Pancreas (tissue), 10 donors: ENCODE measurements at regions not wholly inside any gene's neighbourhood (a gene's known extent, or its start where the extent isn't known, plus 50 kb on each side); places are given as distances from the start of the nearest gene placed in this dataset.

Experiments used
- ATAC-seq, 4 donors: fragments of 200-7000 bp; cut with Tn5 transposase; one replicate each; pipeline versions ENCODE4 v1.8.0 to v1.9.1; 2020; ENCODE audit warnings: mild to moderate bottlenecking in 4 of 4, moderate library complexity in 4 of 4
- DNase-seq, 6 donors: peaks; one replicate each; pipeline ENCODE4 v3.0.0-alpha.2; 2020
- FAIRE-seq: peaks from 2 replicates; lab custom pipeline; 2012; peaks lifted over from hg19 to GRCh38; lab: Jason Lieb, UNC
- H3K27ac ChIP-seq, 4 donors: fragments of 200-600 bp; sonication (generic); 1 replicate in 3 of 4; 2 replicates in 1 of 4; pipeline versions ENCODE4 v1.5.0 to v1.8.0; 2020
- H3K27me3 ChIP-seq, 4 donors: fragments of 200-600 bp; one replicate each; pipeline ENCODE4 v1.8.0; 2021
- H3K36me3 ChIP-seq, 3 donors: fragments of 200-600 bp; sonication (generic) in 1 of 3; one replicate each; pipeline versions ENCODE4 v1.5.0 to v1.8.0; 2020 to 2021
- H3K4me1 ChIP-seq, 3 donors: fragments of 200-600 bp; one replicate each; pipeline ENCODE4 v1.8.0; 2021
- H3K4me3 ChIP-seq, 4 donors: fragments of 200-600 bp; sonication (generic) in 2 of 4; one replicate each; pipeline versions ENCODE4 v1.5.0 to v1.8.0; 2020 to 2021
- H3K9me3 ChIP-seq, 4 donors: fragments of 200-600 bp; one replicate each; pipeline ENCODE4 v1.8.0; 2021
- WGBS, 2 donors: extraction: QIAGEN DNeasy Blood & Tissue Kit; methylation state at CpG; one replicate each; pipeline ENCODE4 v1.1.7; 2013; 5-methylcytosine and 5-hydroxymethylcytosine counted together
- intact Hi-C, 3 donors: fragments of 100-400 bp; cut with DNase I; formaldehyde crosslinking; loops; one replicate each; pipeline versions ENCODE4 v1.11.1 to v1.14.2; 2022
- TF ChIP-seq, protein P1 (sequence below), 4 donors: fragments of 200-600 bp; sonication (generic) in 3 of 4; IDR thresholded peaks; one replicate each; pipeline versions ENCODE4 v1.5.0 to v1.8.0; 2021; ENCODE audit warnings: antibody characterized with exemption in 4 of 4
- donor health status: healthy with polysubstance abuse.
- donor health status: DM: no; HTN: no; CAD: no; lungs with moderate emphysema.
- donor health status: DM: no; HTN: no; CAD: no.
- donor health status: control.
- donor health status: control.
- donor health status: Bipolar disorder and iron deficiency.
- donor health status: DM: yes; HTN: yes; CAD: no.
- donor health status: DM: no; HTN: no; CAD: no.
- donor health status: DM: no; HTN: no; CAD: no.
- donor health status: DM: yes; HTN: yes; CAD: no.

DNA sequence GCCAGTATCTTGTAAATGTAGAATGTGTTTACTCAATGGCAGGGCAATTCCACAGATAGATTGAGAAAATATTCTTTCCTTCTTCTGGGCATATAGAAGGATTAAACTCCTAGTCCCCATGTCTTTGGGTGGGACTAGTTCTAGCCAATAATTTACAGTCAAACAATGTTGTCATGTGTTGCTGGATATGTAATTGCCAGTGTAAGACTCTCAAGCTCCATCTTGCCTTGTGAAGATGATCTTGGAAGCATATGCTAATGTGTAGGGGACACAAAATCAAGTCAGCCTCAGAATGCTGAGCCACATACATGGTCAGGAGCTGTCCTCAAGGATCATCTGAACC is 386.9 kb downstream of the CETN3 start:
- H3K4me1 ChIP-seq: peaks cover 0 to 8% (median 0%) of the 10 kb centered on the region in 3 donors
- intact Hi-C loops: no loop called here
- H3K27me3 ChIP-seq: no peaks in the 10 kb centered on the region
- no peaks in the 10 kb centered on the region for H3K36me3 ChIP-seq
- no peak overlapping the region for H3K4me3 ChIP-seq
- no peaks in the 10 kb centered on the region for H3K9me3 ChIP-seq
- ATAC-seq: no peak
- DNase-seq: no peak
- TF ChIP-seq, protein P1, sequence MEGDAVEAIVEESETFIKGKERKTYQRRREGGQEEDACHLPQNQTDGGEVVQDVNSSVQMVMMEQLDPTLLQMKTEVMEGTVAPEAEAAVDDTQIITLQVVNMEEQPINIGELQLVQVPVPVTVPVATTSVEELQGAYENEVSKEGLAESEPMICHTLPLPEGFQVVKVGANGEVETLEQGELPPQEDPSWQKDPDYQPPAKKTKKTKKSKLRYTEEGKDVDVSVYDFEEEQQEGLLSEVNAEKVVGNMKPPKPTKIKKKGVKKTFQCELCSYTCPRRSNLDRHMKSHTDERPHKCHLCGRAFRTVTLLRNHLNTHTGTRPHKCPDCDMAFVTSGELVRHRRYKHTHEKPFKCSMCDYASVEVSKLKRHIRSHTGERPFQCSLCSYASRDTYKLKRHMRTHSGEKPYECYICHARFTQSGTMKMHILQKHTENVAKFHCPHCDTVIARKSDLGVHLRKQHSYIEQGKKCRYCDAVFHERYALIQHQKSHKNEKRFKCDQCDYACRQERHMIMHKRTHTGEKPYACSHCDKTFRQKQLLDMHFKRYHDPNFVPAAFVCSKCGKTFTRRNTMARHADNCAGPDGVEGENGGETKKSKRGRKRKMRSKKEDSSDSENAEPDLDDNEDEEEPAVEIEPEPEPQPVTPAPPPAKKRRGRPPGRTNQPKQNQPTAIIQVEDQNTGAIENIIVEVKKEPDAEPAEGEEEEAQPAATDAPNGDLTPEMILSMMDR (IDR thresholded peaks at IDR 0.05): no peak
- H3K27ac ChIP-seq: no peak overlapping the region
- FAIRE-seq: no peak

DNA sequence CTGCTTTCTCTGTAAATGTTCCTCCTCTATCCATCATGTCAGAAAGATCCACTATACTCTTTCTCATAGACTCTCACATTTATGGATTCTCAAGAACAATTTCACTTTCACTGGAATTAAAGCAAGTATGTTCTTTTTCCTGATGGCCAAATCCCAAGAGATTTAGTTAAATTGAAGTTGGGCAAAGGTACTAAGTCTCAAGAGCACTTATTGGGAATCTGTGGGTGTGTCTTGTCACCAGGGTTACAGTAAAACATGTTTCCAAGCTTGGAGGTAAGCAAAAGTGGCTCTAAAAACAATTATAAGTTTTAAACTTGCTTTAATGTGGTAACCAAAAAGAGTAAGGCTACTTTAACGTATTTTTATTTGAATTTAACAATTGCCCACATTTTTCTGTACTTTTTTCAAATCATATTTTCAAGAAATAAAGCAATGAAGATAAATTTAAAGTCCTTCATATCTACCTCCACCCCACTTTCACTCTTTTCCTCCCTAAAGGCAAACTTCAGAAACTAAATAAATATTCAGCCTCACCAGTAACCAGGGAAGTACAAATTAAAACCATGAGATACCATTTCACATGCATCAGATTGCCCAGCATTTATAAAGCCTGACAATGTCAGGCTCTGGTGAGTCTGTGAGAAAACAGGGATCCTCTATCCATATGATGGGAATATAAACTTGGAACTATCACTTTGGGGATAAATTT is 387.4 kb downstream of the CETN3 start:
- 61 to 64% methylated on average over 1 of the region's 1 CpG for WGBS, 2 donors
- Histone ChIP-seq H3K4me3 (no peak overlapping the region), H3K27me3 (no peaks in the 10 kb centered on the region), H3K4me1 (peaks cover 0 to 8% (median 0%) of the 10 kb centered on the region in 3 donors), H3K27ac (peak overlapping the region in 2 of 4 donors; percentile 56 to 57), H3K9me3 (no peaks in the 10 kb centered on the region), H3K36me3 (no peaks in the 10 kb centered on the region)
- DNase-seq (no peak), FAIRE-seq (no peak), ATAC-seq (peak in 1 of 4 donors; percentile 51)
- intact Hi-C loops: no loop called here
- TF ChIP-seq, protein P1 (IDR thresholded peaks at IDR 0.05): no peak

DNA sequence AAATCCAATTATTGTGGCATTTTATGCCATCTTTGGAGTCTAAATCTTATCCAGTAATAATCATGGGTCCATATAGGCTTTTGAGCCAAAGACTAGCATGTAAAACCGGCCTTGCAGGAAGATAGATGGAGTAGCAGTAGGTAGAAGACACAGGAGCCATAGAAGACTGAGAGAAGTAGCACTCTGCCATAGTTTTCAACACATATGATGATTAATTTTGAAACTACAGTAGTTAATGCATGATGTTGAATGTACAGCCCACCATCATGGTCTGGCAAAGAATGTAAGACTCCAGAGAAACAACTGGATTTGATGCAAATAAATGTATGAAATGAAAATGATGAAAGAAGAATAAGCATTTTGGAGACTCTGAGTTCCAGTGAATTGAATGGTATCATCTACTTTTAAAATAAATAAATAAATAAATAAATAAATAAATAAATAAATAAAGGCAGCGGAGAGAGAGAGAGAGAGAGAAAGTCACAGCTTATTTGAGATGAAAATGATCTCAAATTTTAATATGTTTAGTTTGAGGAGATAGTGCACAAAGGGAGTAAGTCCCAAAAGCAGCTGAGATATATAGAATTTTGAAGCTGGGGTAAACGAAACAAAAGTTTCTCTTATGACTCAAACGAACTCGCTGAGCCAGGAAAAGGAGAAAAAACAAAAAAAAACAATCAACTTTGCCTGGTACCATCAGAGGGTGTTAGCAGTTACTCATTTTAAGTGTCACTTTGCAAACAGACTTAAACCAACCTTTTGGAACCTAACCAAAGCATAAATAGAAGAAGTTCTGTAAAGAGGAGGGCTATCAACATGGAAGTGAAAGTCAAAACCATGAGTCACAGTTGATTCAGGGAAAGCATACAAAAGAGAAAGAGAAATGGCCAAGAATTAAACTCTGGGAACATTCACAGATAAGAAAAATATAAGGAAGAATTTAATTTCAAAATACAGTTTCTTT is 388.7 kb downstream of the CETN3 start:
- H3K4me3 ChIP-seq: peak overlapping the region in 1 of 4 donors; percentile 21
- TF ChIP-seq, protein P1 (IDR thresholded peaks at IDR 0.05): no peak
- no peaks in the 10 kb centered on the region for H3K36me3 ChIP-seq
- H3K4me1 ChIP-seq: peaks cover 0 to 8% (median 0%) of the 10 kb centered on the region in 3 donors
- FAIRE-seq: peak; percentile 75
- no peaks in the 10 kb centered on the region for H3K9me3 ChIP-seq
- 73 to 82% methylated on average over 5 of the region's 5 CpGs for WGBS, 2 donors
- H3K27ac ChIP-seq: peak overlapping the region in 2 of 4 donors; percentile 56 to 57
- no peak for DNase-seq
- H3K27me3 ChIP-seq: no peaks in the 10 kb centered on the region
- intact Hi-C loops: no loop called here
- peak; percentile 64 to 96 (median 86) for ATAC-seq

DNA sequence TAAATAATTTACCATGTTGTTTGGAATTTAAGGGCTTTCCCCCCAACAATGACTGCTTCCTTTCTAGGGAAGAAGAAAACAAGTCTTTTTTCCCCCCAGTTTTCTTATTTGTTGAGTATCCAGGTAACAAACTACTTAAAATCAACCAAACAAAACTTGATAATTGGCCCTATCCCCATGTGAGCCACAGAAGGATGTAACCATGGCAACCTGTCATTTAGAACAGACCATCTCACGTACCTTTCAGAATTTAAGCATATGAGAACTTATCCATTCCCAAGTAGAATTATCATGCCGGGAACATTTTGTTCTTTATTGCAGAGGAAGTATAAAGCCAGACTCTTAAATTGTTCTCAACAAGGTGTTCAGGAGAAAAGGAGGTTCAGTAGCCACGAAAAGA is 392.3 kb downstream of the CETN3 start:
- FAIRE-seq (no peak), ATAC-seq (no peak), DNase-seq (no peak)
- no peaks in the 10 kb centered on the region for H3K27me3 ChIP-seq
- H3K9me3 ChIP-seq: no peaks in the 10 kb centered on the region
- no peaks in the 10 kb centered on the region for H3K36me3 ChIP-seq
- no peak overlapping the region for H3K4me3 ChIP-seq
- TF ChIP-seq, protein P1 (IDR thresholded peaks at IDR 0.05): no peak
- H3K4me1 ChIP-seq: peaks cover 0 to 8% (median 0%) of the 10 kb centered on the region in 3 donors
- H3K27ac ChIP-seq: no peak overlapping the region
- 75 to 77% methylated on average over 3 of the region's 3 CpGs for WGBS, 2 donors
- intact Hi-C loops: no loop called here
